HepG2 (cell line): ENCODE measurements at regions not wholly inside any gene's neighbourhood (a gene's known extent, or its start where the extent isn't known, plus 50 kb on each side); places are given as distances from the start of the nearest gene placed in this dataset.
"Not testable (repeated sequence)": the region's sequence is repeated elsewhere in the genome, so short reads cannot be mapped to it uniquely, and the experiment has no call there.

Source experiments
- CHD2 ChIP-seq: IDR thresholded peaks from 2 replicates; pipeline ENCODE4 v1.6.1; 2011; ENCODE audit warnings: low read depth, low read length, improper control_type of control experiment
- CTCF ChIP-seq: sonication (generic); formaldehyde crosslinking; IDR thresholded peaks from 2 replicates; pipeline ENCODE4 v1.5.0; 2020; ENCODE audit warnings: mild to moderate bottlenecking, missing genetic modification reagents, moderate library complexity
- EZH2 ChIP-seq: conservative IDR thresholded peaks from 2 replicates; pipeline ENCODE4 v1.6.1; 2012; ENCODE audit warnings: mild to moderate bottlenecking, low read depth, low read length, moderate library complexity
- GMEB2 ChIP-seq: IDR thresholded peaks from 2 replicates; pipeline ENCODE4 v1.6.1; 2016; ENCODE audit warnings: missing biosample characterization, missing genetic modification reagents, low read depth
- MYC ChIP-seq: sonication (generic); formaldehyde crosslinking; IDR thresholded peaks from 2 replicates; pipeline ENCODE4 v1.9.0; 2021; ENCODE audit warnings: missing genetic modification reagents, borderline replicate concordance
- PHB2 ChIP-seq: fragments of 450-650 bp; IDR thresholded peaks from 2 replicates; pipeline ENCODE4 v1.6.1; 2018; ENCODE audit not compliant: partially characterized antibody
- RFXANK ChIP-seq: IDR thresholded peaks from 2 replicates; pipeline ENCODE4 v1.6.1; 2016
- SP5 ChIP-seq: IDR thresholded peaks from 2 replicates; pipeline ENCODE4 v1.6.1; 2016; ENCODE audit warnings: low read depth, borderline replicate concordance
- SRSF1 ChIP-seq: fragments of 200-400 bp; formaldehyde crosslinking; optimal IDR thresholded peaks from 2 replicates; pipeline ENCODE3; 2017; ENCODE audit warnings: mild to moderate bottlenecking, low read depth, low read length, moderate library complexity
- ZBTB40 ChIP-seq, 2 experiments: fragments of 450-650 bp in 1 of 2; sonication (generic) in 1 of 2; formaldehyde crosslinking in 1 of 2; IDR thresholded peaks; 2 replicates each; pipeline versions ENCODE4 v1.6.1 to v1.8.0; 2016 to 2022; ENCODE audit warnings: antibody characterized with exemption in 1 of 2, mild to moderate bottlenecking in 1 of 2, missing genetic modification reagents in 1 of 2
- ZFP91 ChIP-seq: sonication (generic); formaldehyde crosslinking; IDR thresholded peaks from 2 replicates; pipeline ENCODE4 v1.9.0; 2022; ENCODE audit warnings: missing genetic modification reagents, mild to moderate bottlenecking, borderline replicate concordance
- ZNF121 ChIP-seq: sonication (generic); formaldehyde crosslinking; IDR thresholded peaks from 2 replicates; pipeline ENCODE4 v1.5.0; 2020; ENCODE audit warnings: mild to moderate bottlenecking, missing genetic modification reagents

- TF ChIP-seq SP5 (CRISPR knock-in tag); MYC (CRISPR knock-in tag); PHB2; EZH2; SRSF1; RFXANK (CRISPR knock-in tag); ZFP91 (CRISPR knock-in tag); GMEB2 (CRISPR knock-in tag); CHD2; ZBTB40 (IDR thresholded peaks at IDR 0.05); ZBTB40 (CRISPR knock-in tag; IDR thresholded peaks at IDR 0.05); ZNF121 (CRISPR knock-in tag); CTCF: not testable (repeated sequence)
Measured at GRCh38 chrX:123798706-123799430, 61.0 kb upstream of the XIAP start.
